Epithelial cell of esophagus (primary cell): ENCODE measurements at regions not wholly inside any gene's neighbourhood (a gene's known extent, or its start where the extent isn't known, plus 50 kb on each side); places are given as distances from the start of the nearest gene placed in this dataset.

ENCODE experiments used
- DNase-seq: peaks from one replicate; pipeline ENCODE4 v3.0.0; 2010; ENCODE audit warnings: low read depth
- H3K4me3 ChIP-seq: 2 replicates; pipeline ENCODE4 v1.5.1; 2011; ENCODE audit warnings: mild to moderate bottlenecking, low read length, control low read depth
- TF ChIP-seq, protein P1 (sequence below): IDR thresholded peaks from 2 replicates; pipeline ENCODE4 v1.5.1; 2011; ENCODE audit warnings: low read depth, mild to moderate bottlenecking, low read length, control low read depth, inconsistent platforms; ENCODE audit not compliant: insufficient read depth; ENCODE audit errors: missing control alignments

DNA sequence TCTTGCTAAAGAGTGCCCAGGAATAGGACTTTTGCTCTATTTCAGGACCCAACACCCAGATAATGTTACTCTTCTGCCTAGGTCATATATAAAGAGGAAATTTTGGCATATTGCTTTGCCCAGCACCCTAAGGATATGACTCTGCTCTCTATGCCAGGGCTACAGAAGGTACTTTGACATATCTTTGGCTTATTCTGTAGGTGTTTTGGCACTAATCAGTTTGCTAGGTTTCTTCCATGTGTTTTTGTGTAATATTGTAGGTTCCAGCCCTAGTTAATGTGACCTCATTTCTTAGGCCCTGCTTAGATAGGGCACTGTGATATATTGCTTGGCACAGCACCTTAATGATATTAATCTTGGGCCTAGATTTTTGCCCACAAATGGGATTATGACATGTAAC is 842.9 kb upstream of the TSPY4 start:
- TF ChIP-seq, protein P1, sequence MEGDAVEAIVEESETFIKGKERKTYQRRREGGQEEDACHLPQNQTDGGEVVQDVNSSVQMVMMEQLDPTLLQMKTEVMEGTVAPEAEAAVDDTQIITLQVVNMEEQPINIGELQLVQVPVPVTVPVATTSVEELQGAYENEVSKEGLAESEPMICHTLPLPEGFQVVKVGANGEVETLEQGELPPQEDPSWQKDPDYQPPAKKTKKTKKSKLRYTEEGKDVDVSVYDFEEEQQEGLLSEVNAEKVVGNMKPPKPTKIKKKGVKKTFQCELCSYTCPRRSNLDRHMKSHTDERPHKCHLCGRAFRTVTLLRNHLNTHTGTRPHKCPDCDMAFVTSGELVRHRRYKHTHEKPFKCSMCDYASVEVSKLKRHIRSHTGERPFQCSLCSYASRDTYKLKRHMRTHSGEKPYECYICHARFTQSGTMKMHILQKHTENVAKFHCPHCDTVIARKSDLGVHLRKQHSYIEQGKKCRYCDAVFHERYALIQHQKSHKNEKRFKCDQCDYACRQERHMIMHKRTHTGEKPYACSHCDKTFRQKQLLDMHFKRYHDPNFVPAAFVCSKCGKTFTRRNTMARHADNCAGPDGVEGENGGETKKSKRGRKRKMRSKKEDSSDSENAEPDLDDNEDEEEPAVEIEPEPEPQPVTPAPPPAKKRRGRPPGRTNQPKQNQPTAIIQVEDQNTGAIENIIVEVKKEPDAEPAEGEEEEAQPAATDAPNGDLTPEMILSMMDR, result no peak
- no peak for DNase-seq
- no peak overlapping the region for H3K4me3 ChIP-seq

DNA sequence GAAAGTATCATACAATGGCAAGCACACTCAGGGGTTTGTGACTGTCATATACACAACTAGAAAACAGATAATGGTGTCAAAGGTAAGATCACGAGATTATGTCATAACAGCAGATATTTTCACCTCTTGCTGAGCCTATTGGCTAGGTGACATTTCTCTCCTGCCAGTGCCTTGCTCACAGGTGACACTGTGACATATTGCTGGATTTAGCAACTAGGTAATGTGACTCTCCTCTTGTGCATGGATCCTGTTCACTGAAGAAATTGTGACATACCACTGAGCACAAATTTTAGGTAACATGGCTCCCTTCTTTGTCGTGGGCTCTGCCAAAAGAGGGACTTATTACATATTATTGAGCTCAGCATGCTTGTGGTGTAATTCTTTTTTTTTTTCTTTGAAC is 842.0 kb upstream of the TSPY4 start:
- H3K4me3 ChIP-seq, result no peak overlapping the region
- TF ChIP-seq, protein P1, result no peak
- no peak for DNase-seq

DNA sequence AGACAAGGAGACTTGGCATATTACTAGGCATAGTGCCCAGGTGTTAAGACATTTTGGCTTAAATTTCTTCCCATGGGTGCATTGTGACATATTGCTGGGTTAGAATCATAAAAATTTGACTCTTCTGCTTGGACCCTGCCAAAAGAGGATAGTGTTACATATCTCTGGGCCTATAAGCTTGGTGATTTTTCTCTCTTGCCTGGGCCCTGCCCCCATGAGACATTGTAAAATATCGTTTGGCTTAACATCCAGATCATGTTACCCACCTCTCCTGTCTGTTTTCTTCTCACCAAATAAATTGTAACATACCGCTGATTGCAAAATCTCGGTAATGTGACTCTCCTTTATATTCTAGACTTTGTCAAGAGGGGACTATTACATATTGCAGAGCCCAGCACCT is 836.4 kb upstream of the TSPY4 start:
- TF ChIP-seq, protein P1, result no peak
- H3K4me3 ChIP-seq, result no peak overlapping the region
- no peak for DNase-seq

DNA sequence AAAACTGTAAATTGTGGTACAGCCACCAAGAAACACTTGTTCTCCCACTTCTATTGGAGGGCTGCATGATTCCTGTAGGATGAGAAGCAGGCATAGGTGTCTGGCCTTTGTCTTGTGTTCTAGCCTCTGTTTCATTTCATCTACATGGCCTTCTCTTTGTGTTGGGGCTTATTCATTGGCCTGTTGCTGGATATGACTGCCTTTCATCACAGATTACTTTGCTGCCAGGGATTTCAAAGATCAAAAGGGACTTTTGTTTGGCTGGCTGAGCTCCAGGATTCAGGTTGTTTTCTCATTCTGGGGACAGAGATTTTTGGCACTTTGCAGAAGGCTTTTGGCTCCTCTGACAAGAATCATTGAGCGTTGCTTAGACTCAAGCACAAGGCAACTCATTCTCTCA is 803.8 kb upstream of the TSPY4 start:
- TF ChIP-seq, protein P1, result no peak
- H3K4me3 ChIP-seq, result no peak overlapping the region
- DNase-seq, result no peak

DNA sequence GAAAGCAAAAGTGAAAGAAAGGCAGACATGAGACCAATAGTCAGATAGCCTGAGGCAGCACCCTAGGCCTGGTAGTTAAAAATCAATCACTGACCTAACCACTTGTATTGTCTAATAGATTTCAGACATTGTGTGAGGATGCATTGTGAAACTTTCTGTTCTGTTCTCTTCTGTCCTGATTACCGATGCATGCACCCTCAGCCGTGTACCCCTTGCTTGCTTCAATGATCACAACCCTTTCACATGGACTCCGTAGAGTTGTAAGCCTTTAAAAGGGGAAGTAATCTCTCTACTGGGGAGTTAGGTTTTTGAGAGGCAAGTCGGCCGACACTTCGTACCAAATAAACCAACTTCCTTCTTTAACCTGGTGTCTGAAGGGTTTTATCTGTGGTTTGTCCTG is 801.6 kb upstream of the TSPY4 start:
- H3K4me3 ChIP-seq, result no peak overlapping the region
- TF ChIP-seq, protein P1, result no peak
- no peak for DNase-seq

DNA sequence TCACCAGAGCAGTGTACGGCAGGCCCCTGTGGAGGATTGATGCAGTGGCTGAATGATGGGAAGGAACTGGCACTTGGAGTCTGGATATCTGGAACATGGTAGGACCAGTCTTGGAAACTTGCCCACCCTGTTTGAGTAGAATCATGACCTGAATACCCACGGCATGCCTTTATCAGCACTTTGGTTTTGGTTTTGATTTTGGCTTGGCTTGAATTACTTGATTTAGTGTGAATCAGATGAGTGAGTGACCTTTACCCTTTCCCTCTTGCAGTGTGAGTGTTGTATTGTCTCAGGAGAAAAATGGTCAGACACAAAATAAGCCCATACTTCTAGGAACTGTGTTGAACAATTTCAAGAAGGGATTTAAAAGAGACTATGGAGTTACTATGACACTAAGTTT is 801.0 kb upstream of the TSPY4 start:
- H3K4me3 ChIP-seq, result no peak overlapping the region
- TF ChIP-seq, protein P1, result no peak
- no peak for DNase-seq

DNA sequence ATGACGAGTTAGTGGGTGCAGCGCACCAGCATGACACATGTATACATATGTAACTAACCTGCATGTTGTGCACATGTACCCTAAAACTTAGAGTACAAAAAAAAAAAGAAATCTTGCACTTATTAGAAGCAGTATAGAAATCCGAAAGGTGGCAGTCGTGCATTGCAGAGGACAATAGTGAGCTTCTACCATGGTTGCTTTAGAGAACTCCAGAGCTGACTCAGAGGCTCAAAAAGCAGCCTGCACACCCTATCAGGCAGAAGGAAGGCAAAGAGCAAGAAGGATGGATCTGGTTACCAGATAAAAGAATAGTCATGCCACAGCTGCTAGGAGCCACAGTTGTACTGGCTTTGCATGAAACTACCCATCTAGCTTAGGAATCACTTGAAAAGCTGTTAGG is 796.0 kb upstream of the TSPY4 start:
- TF ChIP-seq, protein P1, result no peak
- peak; percentile 0 for DNase-seq
- no peak overlapping the region for H3K4me3 ChIP-seq
